Thyroid gland (tissue), 4 donors: ENCODE measurements at regions not wholly inside any gene's neighbourhood (a gene's known extent, or its start where the extent isn't known, plus 50 kb on each side); places are given as distances from the start of the nearest gene placed in this dataset.

Source experiments
- CTCF ChIP-seq, 6 experiments: fragments of 200-600 bp in 3 of 6; fragments of 450-650 bp in 3 of 6; sonication (generic) in 3 of 6; IDR thresholded peaks; one replicate each; pipeline ENCODE4 v1.5.1; 2016 to 2019; ENCODE audit warnings: antibody characterized with exemption in 6 of 6, mild to moderate bottlenecking in 2 of 6, inconsistent platforms in 1 of 6, moderate library complexity in 1 of 6
- POLR2A ChIP-seq, 2 donors: fragments of 450-650 bp; IDR thresholded peaks; one replicate each; pipeline ENCODE4 v1.6.1; 2017; ENCODE audit warnings: antibody characterized with exemption in 2 of 2, mild to moderate bottlenecking in 2 of 2, moderate library complexity in 1 of 2

DNA sequence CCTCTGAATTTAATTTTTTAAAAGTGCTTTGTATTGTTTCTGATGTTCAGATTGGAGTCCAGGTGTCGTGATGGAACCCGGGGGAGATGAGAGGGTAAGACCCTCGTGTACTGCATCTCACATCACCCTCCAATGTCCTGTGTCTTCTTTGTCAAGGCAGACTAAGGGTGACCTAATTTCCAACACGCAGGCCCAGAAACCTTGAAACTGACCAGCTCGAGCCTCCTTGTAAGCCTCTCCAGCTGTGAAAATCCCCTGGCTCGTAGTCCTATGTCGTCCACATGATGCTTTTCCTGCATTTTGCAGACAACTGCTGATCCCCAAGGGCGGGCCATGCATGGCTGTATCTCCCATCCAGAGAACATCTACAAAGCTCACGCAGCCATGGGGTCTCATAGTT, 220.2 kb downstream of the ARHGAP12 start:
- no peak for TF ChIP-seq CTCF (IDR thresholded peaks at IDR 0.05)
- no peak for TF ChIP-seq POLR2A (IDR thresholded peaks at IDR 0.05)
